WTC11 (cell line): ENCODE measurements at regions not wholly inside any gene's neighbourhood (a gene's known extent, or its start where the extent isn't known, plus 50 kb on each side); places are given as distances from the start of the nearest gene placed in this dataset.

ENCODE experiments used
- NFE2L1 ChIP-seq: sonication (generic); formaldehyde crosslinking; IDR thresholded peaks from 2 replicates; pipeline ENCODE4 v1.8.1; 2023; ENCODE audit warnings: missing genetic modification reagents
- SMAD4 ChIP-seq: sonication (generic); formaldehyde crosslinking; IDR thresholded peaks from 2 replicates; pipeline ENCODE4 v1.8.0; 2022; ENCODE audit warnings: mild to moderate bottlenecking, missing genetic modification reagents
- TEAD4 ChIP-seq: sonication (generic); formaldehyde crosslinking; IDR thresholded peaks from 2 replicates; pipeline ENCODE4 v1.8.0; 2022; ENCODE audit warnings: mild to moderate bottlenecking, missing genetic modification reagents
- USF2 ChIP-seq: sonication (generic); formaldehyde crosslinking; IDR thresholded peaks from 2 replicates; pipeline ENCODE4 v1.8.1; 2023; ENCODE audit warnings: mild to moderate bottlenecking, missing genetic modification reagents, moderate library complexity

- no peak for TF ChIP-seq TEAD4 (CRISPR knock-in tag)
- no peak for TF ChIP-seq NFE2L1 (CRISPR knock-in tag)
- no peak for TF ChIP-seq USF2
- TF ChIP-seq SMAD4 (CRISPR knock-in tag): no peak
These were observed 607.1 kb downstream of the PTPRC start for GRCh38 chr1:199245946-199246345.
